GM12891 (cell line): ENCODE measurements at regions not wholly inside any gene's neighbourhood (a gene's known extent, or its start where the extent isn't known, plus 50 kb on each side); places are given as distances from the start of the nearest gene placed in this dataset.
"Not testable (repeated sequence)": the region's sequence is repeated elsewhere in the genome, so short reads cannot be mapped to it uniquely, and the experiment has no call there.

Experiments used
- DNase-seq: peaks from one replicate; pipeline ENCODE4 v3.0.0; 2011; ENCODE audit warnings: low spot score; ENCODE audit not compliant: insufficient read length
- FAIRE-seq: peaks from 2 replicates; lab custom pipeline; 2011; peaks lifted over from hg19 to GRCh38; lab: Jason Lieb, UNC
- PAX5 ChIP-seq: IDR thresholded peaks from 2 replicates; pipeline ENCODE4 v1.6.1; 2011; ENCODE audit warnings: low read length, moderate library complexity, mild to moderate bottlenecking; ENCODE audit not compliant: insufficient read depth, severe bottlenecking
- POLR2A ChIP-seq: IDR thresholded peaks from 2 replicates; pipeline ENCODE4 v1.6.1; 2011; ENCODE audit warnings: low read depth, low read length, control low read depth
- POLR2AphosphoS5 ChIP-seq: IDR thresholded peaks from 2 replicates; pipeline ENCODE4 v1.6.1; 2011; ENCODE audit warnings: low read depth, low read length, control low read depth
- POU2F2 ChIP-seq: IDR thresholded peaks from 2 replicates; pipeline ENCODE4 v1.6.1; 2011; ENCODE audit warnings: low read depth, mild to moderate bottlenecking, control low read depth, low read length, moderate library complexity
- SPI1 ChIP-seq: IDR thresholded peaks from 2 replicates; pipeline ENCODE4 v1.6.1; 2011; ENCODE audit warnings: low read depth, low read length, control low read depth
- TAF1 ChIP-seq: IDR thresholded peaks from 2 replicates; pipeline ENCODE4 v1.6.1; 2011; ENCODE audit warnings: low read depth, low read length, control low read depth

- no peak for FAIRE-seq
- no peak for DNase-seq
- TF ChIP-seq POLR2A (no peak), SPI1 (no peak), TAF1 (no peak), PAX5 (no peak), POU2F2 (no peak), POLR2AphosphoS5 (no peak)
Measured at GRCh38 chr1:60265560-60266535, 192.3 kb upstream of the C1orf87 start.

- no peak for FAIRE-seq
- TF ChIP-seq POU2F2 (no peak), PAX5 (no peak), POLR2A (no peak), TAF1 (no peak), POLR2AphosphoS5 (no peak), SPI1 (no peak)
- no peak for DNase-seq
Measured at GRCh38 chr1:60262701-60263100, 189.1 kb upstream of the C1orf87 start.

GRCh38 chr1:60257531-60257930, 184.0 kb upstream of the C1orf87 start:
- TF ChIP-seq TAF1: no peak
- DNase-seq (no peak), FAIRE-seq (no peak)

GRCh38 chr1:60255565-60255964, 182.0 kb upstream of the C1orf87 start:
- FAIRE-seq: no peak
- no peak for DNase-seq
- no peak for TF ChIP-seq SPI1
- TF ChIP-seq POLR2AphosphoS5: no peak

- FAIRE-seq (no peak), DNase-seq (no peak)
- TF ChIP-seq SPI1: no peak
- no peak for TF ChIP-seq PAX5
- no peak for TF ChIP-seq POU2F2
- no peak for TF ChIP-seq POLR2AphosphoS5
- no peak for TF ChIP-seq TAF1
- no peak for TF ChIP-seq POLR2A
Measured at GRCh38 chr1:60251426-60251825, 177.9 kb upstream of the C1orf87 start.

- DNase-seq, FAIRE-seq: not testable (repeated sequence)
Measured at GRCh38 chr1:60247467-60247866, 173.9 kb upstream of the C1orf87 start.

GRCh38 chr1:60245324-60245723, 171.8 kb upstream of the C1orf87 start:
- DNase-seq (no peak), FAIRE-seq (no peak)
- TF ChIP-seq POLR2AphosphoS5 (no peak), SPI1 (no peak), POLR2A (no peak), POU2F2 (no peak), TAF1 (no peak)

GRCh38 chr1:60244906-60245305, 171.3 kb upstream of the C1orf87 start:
- TF ChIP-seq POLR2AphosphoS5 (no peak), TAF1 (no peak), POU2F2 (no peak)
- no peak for FAIRE-seq
- DNase-seq: no peak

- DNase-seq (no peak), FAIRE-seq (no peak)
- TF ChIP-seq POLR2A (no peak), TAF1 (no peak), SPI1 (no peak), POU2F2 (no peak), PAX5 (no peak), POLR2AphosphoS5 (no peak)
Measured at GRCh38 chr1:60235275-60235674, 161.7 kb upstream of the C1orf87 start.

- no peak for DNase-seq
- no peak for TF ChIP-seq POU2F2
- no peak for TF ChIP-seq POLR2A
- no peak for TF ChIP-seq PAX5
- no peak for TF ChIP-seq SPI1
- TF ChIP-seq POLR2AphosphoS5: no peak
- TF ChIP-seq TAF1: no peak
- FAIRE-seq: no peak
Measured at GRCh38 chr1:60234776-60235175, 161.2 kb upstream of the C1orf87 start.

- DNase-seq: no peak
- FAIRE-seq: no peak
- no peak for TF ChIP-seq POU2F2
- no peak for TF ChIP-seq POLR2A
- TF ChIP-seq PAX5: no peak
- no peak for TF ChIP-seq POLR2AphosphoS5
- TF ChIP-seq TAF1: no peak
- no peak for TF ChIP-seq SPI1
Measured at GRCh38 chr1:60229821-60230220, 156.3 kb upstream of the C1orf87 start.
